Fibroblast of lung (primary cell): ENCODE measurements at regions not wholly inside any gene's neighbourhood (a gene's known extent, or its start where the extent isn't known, plus 50 kb on each side); places are given as distances from the start of the nearest gene placed in this dataset.

Source experiments
- CTCF ChIP-seq, 2 donors: IDR thresholded peaks in 1 of 2; conservative IDR thresholded peaks in 1 of 2; 1 replicate in 1 of 2; 2 replicates in 1 of 2; pipeline ENCODE4 v1.5.1; 2011 to 2012; ENCODE audit warnings: low read length in 2 of 2, control low read depth in 1 of 2, inconsistent platforms in 1 of 2, low read depth in 1 of 2, mild to moderate bottlenecking in 1 of 2
- EZH2 ChIP-seq: IDR thresholded peaks from 2 replicates; pipeline ENCODE4 v1.5.1; 2012; ENCODE audit warnings: low read length, control low read depth, mild to moderate bottlenecking; ENCODE audit errors: missing control alignments

- no peak for TF ChIP-seq EZH2
- no peak for TF ChIP-seq CTCF (conservative IDR thresholded peaks at IDR 0.05 in 1 of 2, IDR thresholded peaks at IDR 0.05 in 1 of 2; ENCODE audit: low read depth in 1 of 2, low read length in 2 of 2)
Observed at GRCh38 chr3:21860657-21861056, 109.6 kb upstream of the ZNF385D start.
